ENCODE measurements at regions not wholly inside any gene's neighbourhood (a gene's known extent, or its start where the extent isn't known, plus 50 kb on each side); places are given as distances from the start of the nearest gene placed in this dataset.

DNA sequence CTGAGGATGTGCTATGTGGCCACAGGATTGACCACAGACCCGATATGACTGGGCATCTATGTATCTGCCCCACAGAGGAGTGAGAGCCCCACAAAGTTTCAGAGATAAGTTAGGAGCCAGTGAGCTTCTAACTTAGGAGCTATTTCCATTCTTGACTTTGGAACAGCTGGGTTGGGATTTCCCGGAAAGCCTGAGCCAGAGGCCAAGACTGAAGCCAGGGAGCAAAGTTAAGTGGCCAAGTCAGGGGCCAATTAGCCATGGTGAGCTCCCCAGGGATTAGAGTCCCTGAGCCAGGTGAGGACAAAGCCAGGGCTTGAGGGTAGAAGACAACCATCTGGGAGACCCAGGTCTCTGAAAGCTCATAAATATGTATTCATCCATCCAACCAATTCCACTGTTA lies 143.6 kb downstream of the MAFB start:
- no peak for TF ChIP-seq CTCF (IDR thresholded peaks at IDR 0.05; ENCODE audit: insufficient read depth, low read length, poor library complexity, severe bottlenecking)
- TF ChIP-seq EZH2phosphoT487 (conservative IDR thresholded peaks at IDR 0.05; ENCODE audit: low read length) = no peak

Data from SU-DHL-6 (cell line).